ENCODE measurements at regions not wholly inside any gene's neighbourhood (a gene's known extent, or its start where the extent isn't known, plus 50 kb on each side); places are given as distances from the start of the nearest gene placed in this dataset.

GRCh38 chr3:23078735-23079134 lies 124.4 kb upstream of the UBE2E2 start:
- TF ChIP-seq CTCF (tag by site-specific recombination; IDR thresholded peaks at IDR 0.05): no peak
- no peak for TF ChIP-seq ZNF214 (tag by site-specific recombination; IDR thresholded peaks at IDR 0.05; ENCODE audit: borderline replicate concordance)
- TF ChIP-seq ZNF169 (tag by site-specific recombination; IDR thresholded peaks at IDR 0.05): no peak
- no peak for TF ChIP-seq SP2 (tag by site-specific recombination; IDR thresholded peaks at IDR 0.05)

Data from HEK293 (cell line).